Right atrium auricular region (tissue), 2 donors: ENCODE measurements at regions not wholly inside any gene's neighbourhood (a gene's known extent, or its start where the extent isn't known, plus 50 kb on each side); places are given as distances from the start of the nearest gene placed in this dataset.
"Not testable (repeated sequence)": the region's sequence is repeated elsewhere in the genome, so short reads cannot be mapped to it uniquely, and the experiment has no call there.

Experiments used
- DNase-seq: peaks from one replicate; pipeline ENCODE4 v3.0.0-alpha.2; 2019; ENCODE audit warnings: low spot score
- H3K27ac ChIP-seq, 2 donors: fragments of 200-600 bp; sonication (generic); 1 replicate in 1 of 2; 2 replicates in 1 of 2; pipeline ENCODE4 v1.5.1; 2016 to 2019
- H3K27me3 ChIP-seq, 2 donors: fragments of 200-600 bp; sonication (generic); one replicate each; pipeline versions ENCODE4 v1.5.1 to v1.6.0; 2017 to 2019
- H3K36me3 ChIP-seq: fragments of 200-600 bp; sonication (generic); one replicate; pipeline ENCODE4 v1.5.1; 2016
- H3K4me1 ChIP-seq, 2 donors: fragments of 200-600 bp; sonication (generic); one replicate each; pipeline versions ENCODE4 v1.5.1 to v1.6.0; 2017 to 2019
- H3K4me3 ChIP-seq, 2 donors: fragments of 200-600 bp; sonication (generic); 1 replicate in 1 of 2; 2 replicates in 1 of 2; pipeline ENCODE4 v1.5.1; 2017 to 2019; ENCODE audit warnings: mild to moderate bottlenecking in 1 of 2, moderate library complexity in 1 of 2
- H3K9me3 ChIP-seq, 2 donors: fragments of 200-600 bp; sonication (generic); one replicate each; pipeline ENCODE4 v1.5.1; 2019
- CTCF ChIP-seq, 2 donors: fragments of 200-600 bp; sonication (generic); IDR thresholded peaks; one replicate each; pipeline ENCODE4 v1.5.1; 2019; ENCODE audit warnings: antibody characterized with exemption in 2 of 2

- Histone ChIP-seq H3K27ac (no peak overlapping the region), H3K4me1 (peaks cover 0 to 7% of the 10 kb centered on the region in 2 donors), H3K36me3 (no peaks in the 10 kb centered on the region), H3K9me3 (peaks cover 8 to 34% of the 10 kb centered on the region in 2 donors), H3K4me3 (no peak overlapping the region), H3K27me3 (no peaks in the 10 kb centered on the region)
- no peak for TF ChIP-seq CTCF (IDR thresholded peaks at IDR 0.05)
- DNase-seq = no peak
Observed at GRCh38 chr17:63295288-63295687, 150.8 kb downstream of the CYB561 start.

GRCh38 chr17:63295839-63296590, 150.1 kb downstream of the CYB561 start:
- TF ChIP-seq CTCF (IDR thresholded peaks at IDR 0.05) = no peak
- peaks cover 8 to 35% of the 10 kb centered on the region in 2 donors for H3K9me3 ChIP-seq
- no peak overlapping the region for H3K27ac ChIP-seq
- H3K4me1 ChIP-seq = peaks cover 0 to 7% of the 10 kb centered on the region in 2 donors
- H3K36me3 ChIP-seq = no peaks in the 10 kb centered on the region
- no peak for DNase-seq
- H3K27me3 ChIP-seq = no peaks in the 10 kb centered on the region
- no peak overlapping the region for H3K4me3 ChIP-seq

GRCh38 chr17:63298916-63299315, 147.2 kb downstream of the CYB561 start:
- not testable (repeated sequence) for H3K4me3 ChIP-seq, H3K4me1 ChIP-seq, H3K36me3 ChIP-seq, DNase-seq, H3K27me3 ChIP-seq, H3K27ac ChIP-seq
- peaks cover 8 to 57% of the 10 kb centered on the region in 2 donors for H3K9me3 ChIP-seq

GRCh38 chr17:63304704-63305261, 141.3 kb downstream of the CYB561 start:
- no peaks in the 10 kb centered on the region for H3K4me1 ChIP-seq
- H3K27ac ChIP-seq = no peak overlapping the region
- DNase-seq = no peak
- no peaks in the 10 kb centered on the region for H3K27me3 ChIP-seq
- H3K4me3 ChIP-seq = no peak overlapping the region
- no peak for TF ChIP-seq CTCF (IDR thresholded peaks at IDR 0.05)
- no peaks in the 10 kb centered on the region for H3K36me3 ChIP-seq
- H3K9me3 ChIP-seq = peaks cover 0 to 23% of the 10 kb centered on the region in 2 donors

GRCh38 chr17:63305857-63306256, 140.2 kb downstream of the CYB561 start:
- no peak overlapping the region for H3K4me3 ChIP-seq
- H3K4me1 ChIP-seq = no peaks in the 10 kb centered on the region
- H3K36me3 ChIP-seq = no peaks in the 10 kb centered on the region
- peaks cover 0 to 23% of the 10 kb centered on the region in 2 donors for H3K9me3 ChIP-seq
- H3K27me3 ChIP-seq = no peaks in the 10 kb centered on the region
- DNase-seq = no peak
- TF ChIP-seq CTCF (IDR thresholded peaks at IDR 0.05) = no peak
- H3K27ac ChIP-seq = no peak overlapping the region

GRCh38 chr17:63306855-63307254, 139.3 kb downstream of the CYB561 start:
- no peak for DNase-seq
- H3K36me3 ChIP-seq = no peaks in the 10 kb centered on the region
- no peaks in the 10 kb centered on the region for H3K4me1 ChIP-seq
- no peaks in the 10 kb centered on the region for H3K27me3 ChIP-seq
- no peak overlapping the region for H3K4me3 ChIP-seq
- no peak for TF ChIP-seq CTCF (IDR thresholded peaks at IDR 0.05)
- H3K9me3 ChIP-seq = peaks cover 0 to 23% of the 10 kb centered on the region in 2 donors
- H3K27ac ChIP-seq = no peak overlapping the region
